Loucy (cell line): ENCODE measurements at regions not wholly inside any gene's neighbourhood (a gene's known extent, or its start where the extent isn't known, plus 50 kb on each side); places are given as distances from the start of the nearest gene placed in this dataset.
"Not testable (repeated sequence)": the region's sequence is repeated elsewhere in the genome, so short reads cannot be mapped to it uniquely, and the experiment has no call there.

Experiments
- H2AFZ ChIP-seq: fragments of 200-600 bp; sonication (generic); 2 replicates; pipeline ENCODE4 v1.6.0; 2016; ENCODE audit warnings: antibody characterized with exemption, mild to moderate bottlenecking, low read length, moderate library complexity
- H3F3A ChIP-seq: fragments of 200-600 bp; 2 replicates; pipeline ENCODE4 v1.6.0; 2016; ENCODE audit warnings: antibody characterized with exemption, low read depth, mild to moderate bottlenecking
- H3K27me3 ChIP-seq: fragments of 200-600 bp; sonication (generic); 2 replicates; pipeline ENCODE4 v1.6.1; 2014; ENCODE audit warnings: low read length, mild to moderate bottlenecking; ENCODE audit not compliant: insufficient read depth, poor library complexity, severe bottlenecking
- H3K36me3 ChIP-seq: fragments of 200-600 bp; sonication (generic); 2 replicates; pipeline ENCODE4 v1.6.1; 2016; ENCODE audit warnings: low read length; ENCODE audit not compliant: insufficient read depth
- H3K4me1 ChIP-seq: fragments of 200-600 bp; sonication (generic); 2 replicates; pipeline ENCODE4 v1.5.1; 2014; ENCODE audit warnings: low read length, mild to moderate bottlenecking; ENCODE audit not compliant: insufficient read depth, poor library complexity, severe bottlenecking
- H3K4me2 ChIP-seq: fragments of 200-600 bp; sonication (generic); 2 replicates; pipeline ENCODE4 v1.6.0; 2014; ENCODE audit warnings: antibody characterized with exemption, low read length, low read depth, mild to moderate bottlenecking; ENCODE audit not compliant: poor library complexity, severe bottlenecking
- H3K4me3 ChIP-seq: fragments of 200-600 bp; sonication (generic); 2 replicates; pipeline ENCODE4 v1.5.1; 2014; ENCODE audit warnings: low read length, mild to moderate bottlenecking, mixed read lengths; ENCODE audit not compliant: poor library complexity, severe bottlenecking
- H3K79me2 ChIP-seq: fragments of 200-600 bp; sonication (generic); 2 replicates; pipeline ENCODE4 v1.6.1; 2014; ENCODE audit warnings: low read length; ENCODE audit not compliant: insufficient read depth
- H3K9ac ChIP-seq: fragments of 200-600 bp; sonication (generic); 2 replicates; pipeline ENCODE4 v1.6.0; 2014; ENCODE audit warnings: mild to moderate bottlenecking, low read depth, low read length, moderate library complexity; ENCODE audit not compliant: poor library complexity, severe bottlenecking
- H3K9me2 ChIP-seq: fragments of 200-600 bp; sonication (generic); replicated peaks from 2 replicates; pipeline ENCODE4 v1.6.1; 2016; ENCODE audit warnings: low read depth, low read length, mixed read lengths
- H3K9me3 ChIP-seq: fragments of 200-600 bp; sonication (generic); 2 replicates; pipeline ENCODE4 v1.6.1; 2014; ENCODE audit warnings: mild to moderate bottlenecking, antibody characterized with exemption, low read length, low read depth; ENCODE audit not compliant: insufficient read depth
- H4K20me1 ChIP-seq: fragments of 200-600 bp; sonication (generic); 2 replicates; pipeline ENCODE4 v1.6.0; 2014; ENCODE audit warnings: antibody characterized with exemption, low read length, mild to moderate bottlenecking; ENCODE audit not compliant: insufficient read depth, poor library complexity, severe bottlenecking
- EZH2phosphoT487 ChIP-seq: fragments of 200-600 bp; IDR thresholded peaks from 2 replicates; pipeline ENCODE4 v1.6.1; 2018; ENCODE audit warnings: antibody characterized with exemption, mild to moderate bottlenecking, moderate library complexity, borderline replicate concordance
- TF ChIP-seq, protein P1 (sequence below): fragments of 200-600 bp; sonication (generic); conservative IDR thresholded peaks from 2 replicates; pipeline ENCODE4 v1.5.1; 2014; ENCODE audit warnings: mild to moderate bottlenecking, antibody characterized with exemption, low read length

DNA sequence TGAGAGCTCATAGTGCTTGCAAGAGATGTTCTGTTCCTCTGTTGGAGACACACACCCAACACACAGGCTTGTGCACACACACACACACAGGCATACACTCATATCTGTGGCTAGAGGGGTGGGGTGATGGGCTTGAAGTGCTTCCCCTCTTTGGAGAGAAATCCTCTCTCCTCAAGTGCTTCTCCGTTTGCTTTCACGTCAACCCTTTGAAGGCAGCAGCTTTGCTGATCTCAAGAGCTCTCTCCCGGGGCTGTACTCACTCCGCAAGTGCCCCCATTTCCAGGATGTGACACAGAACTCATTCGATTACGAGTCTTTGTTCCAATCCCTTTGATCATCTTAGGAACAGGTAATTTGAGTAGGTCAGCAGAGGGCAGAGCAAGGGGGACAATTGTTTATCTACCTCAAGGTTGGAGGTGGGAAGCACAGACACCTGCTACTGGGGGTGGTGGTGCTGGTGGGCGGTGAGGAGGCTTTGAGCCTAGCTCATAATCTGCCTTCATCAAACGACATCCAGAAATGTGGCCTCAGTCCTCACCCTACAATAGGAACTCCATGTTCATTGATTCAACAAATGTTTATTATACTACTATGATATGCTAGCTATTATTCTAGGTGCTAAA, 529.8 kb upstream of the CADM1 start:
- no peaks in the 10 kb centered on the region for H3K9me2 ChIP-seq
- H3F3A ChIP-seq: no peaks in the 10 kb centered on the region
- H3K9ac ChIP-seq: no peak overlapping the region
- H3K9me3 ChIP-seq: no peaks in the 10 kb centered on the region
- H3K79me2 ChIP-seq: no peaks in the 10 kb centered on the region
- no peak for TF ChIP-seq EZH2phosphoT487
- TF ChIP-seq, protein P1, sequence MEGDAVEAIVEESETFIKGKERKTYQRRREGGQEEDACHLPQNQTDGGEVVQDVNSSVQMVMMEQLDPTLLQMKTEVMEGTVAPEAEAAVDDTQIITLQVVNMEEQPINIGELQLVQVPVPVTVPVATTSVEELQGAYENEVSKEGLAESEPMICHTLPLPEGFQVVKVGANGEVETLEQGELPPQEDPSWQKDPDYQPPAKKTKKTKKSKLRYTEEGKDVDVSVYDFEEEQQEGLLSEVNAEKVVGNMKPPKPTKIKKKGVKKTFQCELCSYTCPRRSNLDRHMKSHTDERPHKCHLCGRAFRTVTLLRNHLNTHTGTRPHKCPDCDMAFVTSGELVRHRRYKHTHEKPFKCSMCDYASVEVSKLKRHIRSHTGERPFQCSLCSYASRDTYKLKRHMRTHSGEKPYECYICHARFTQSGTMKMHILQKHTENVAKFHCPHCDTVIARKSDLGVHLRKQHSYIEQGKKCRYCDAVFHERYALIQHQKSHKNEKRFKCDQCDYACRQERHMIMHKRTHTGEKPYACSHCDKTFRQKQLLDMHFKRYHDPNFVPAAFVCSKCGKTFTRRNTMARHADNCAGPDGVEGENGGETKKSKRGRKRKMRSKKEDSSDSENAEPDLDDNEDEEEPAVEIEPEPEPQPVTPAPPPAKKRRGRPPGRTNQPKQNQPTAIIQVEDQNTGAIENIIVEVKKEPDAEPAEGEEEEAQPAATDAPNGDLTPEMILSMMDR: no peak
- H3K4me3 ChIP-seq: no peak overlapping the region
- H3K36me3 ChIP-seq: no peaks in the 10 kb centered on the region
- H3K4me1 ChIP-seq: no peaks in the 10 kb centered on the region
- no peak overlapping the region for H2AFZ ChIP-seq
- H3K4me2 ChIP-seq: no peak overlapping the region
- no peaks in the 10 kb centered on the region for H3K27me3 ChIP-seq
- no peaks in the 10 kb centered on the region for H4K20me1 ChIP-seq

DNA sequence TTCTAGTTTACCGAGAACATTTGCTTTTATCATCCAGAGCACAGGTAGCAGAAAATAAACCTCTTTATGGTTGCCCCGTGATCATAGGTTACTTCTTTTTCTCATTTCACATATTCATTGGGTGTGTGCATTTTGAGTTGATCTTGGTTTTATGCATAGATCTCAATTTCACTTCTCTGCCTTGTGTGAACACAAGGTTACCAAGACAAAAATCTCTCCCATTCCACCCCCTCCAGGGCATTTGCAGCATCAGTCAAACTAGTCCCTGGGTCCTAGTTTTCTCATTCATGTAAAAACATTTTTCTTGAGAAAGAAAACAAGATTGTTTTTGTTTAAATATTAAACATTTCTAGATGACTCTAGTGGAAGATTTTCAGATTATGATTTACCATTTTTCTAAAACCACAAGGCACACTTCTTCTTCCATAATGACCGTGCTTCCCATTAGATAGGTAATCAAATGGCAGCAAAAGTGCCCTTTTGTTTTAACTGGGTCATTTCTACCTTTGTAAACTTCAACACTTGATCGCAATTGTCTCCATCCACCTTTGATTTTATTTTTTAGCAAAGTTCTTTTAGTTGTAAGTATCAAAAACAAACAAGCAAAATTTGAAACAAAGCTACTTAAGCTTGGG, 526.6 kb upstream of the CADM1 start:
- Histone ChIP-seq H3K9ac (no peak overlapping the region), H3K4me1 (no peaks in the 10 kb centered on the region), H3K4me2 (no peak overlapping the region), H3K36me3 (no peaks in the 10 kb centered on the region), H3K4me3 (no peak overlapping the region), H2AFZ (no peak overlapping the region), H3K9me3 (no peaks in the 10 kb centered on the region), H3K79me2 (no peaks in the 10 kb centered on the region), H3F3A (no peaks in the 10 kb centered on the region), H4K20me1 (no peaks in the 10 kb centered on the region), H3K27me3 (no peaks in the 10 kb centered on the region), H3K9me2 (no peaks in the 10 kb centered on the region)
- TF ChIP-seq EZH2phosphoT487: no peak
- TF ChIP-seq, protein P1: no peak

DNA sequence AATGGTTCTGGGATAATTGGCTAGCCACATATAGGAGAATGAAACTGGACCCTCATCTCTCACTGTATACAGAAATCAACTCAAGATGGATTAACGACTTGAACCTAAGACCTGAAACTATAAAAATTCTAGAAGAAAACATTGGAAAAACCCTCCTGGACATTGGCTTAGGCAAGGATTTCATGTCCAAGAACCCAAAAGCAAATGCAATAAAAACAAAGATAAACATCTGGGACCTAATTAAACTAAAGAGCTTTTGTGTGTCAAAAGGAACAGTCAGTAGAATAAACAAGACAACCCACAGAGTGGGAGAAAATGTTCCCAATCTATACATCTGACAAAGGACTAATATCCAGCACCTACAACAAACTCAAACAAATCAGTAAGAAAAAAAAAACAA, 524.3 kb upstream of the CADM1 start:
- not testable (repeated sequence) for H3K9me2 ChIP-seq, H2AFZ ChIP-seq, H3K27me3 ChIP-seq, H3K4me2 ChIP-seq, H3F3A ChIP-seq, H3K9me3 ChIP-seq, H3K36me3 ChIP-seq, H3K4me1 ChIP-seq, H3K4me3 ChIP-seq, H3K9ac ChIP-seq, H4K20me1 ChIP-seq, H3K79me2 ChIP-seq

DNA sequence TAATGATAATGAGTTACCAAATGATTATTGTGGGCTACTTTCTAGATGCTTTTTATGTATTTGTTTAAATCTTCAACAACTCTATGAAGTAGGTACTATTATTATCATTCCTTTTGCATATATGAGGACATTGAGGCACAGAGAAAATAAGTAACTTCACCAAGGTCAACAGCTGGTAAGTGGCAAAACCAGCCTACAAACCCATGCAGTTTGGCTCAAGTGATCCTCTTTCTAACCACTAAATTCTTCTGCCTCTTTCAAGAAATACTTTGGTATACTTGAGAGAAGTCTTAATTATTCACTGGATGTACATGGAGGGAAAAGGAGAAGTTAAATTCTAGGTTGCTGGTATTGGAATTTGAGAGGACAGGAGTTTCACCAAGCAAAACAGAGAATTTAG, 495.2 kb upstream of the CADM1 start:
- Histone ChIP-seq H3K9me3 (no peaks in the 10 kb centered on the region), H3K9ac (no peak overlapping the region), H3K27me3 (no peaks in the 10 kb centered on the region), H4K20me1 (no peaks in the 10 kb centered on the region), H3K4me1 (no peaks in the 10 kb centered on the region), H3F3A (no peaks in the 10 kb centered on the region), H3K36me3 (no peaks in the 10 kb centered on the region), H2AFZ (no peak overlapping the region), H3K9me2 (no peaks in the 10 kb centered on the region), H3K4me3 (no peak overlapping the region), H3K4me2 (no peak overlapping the region), H3K79me2 (no peaks in the 10 kb centered on the region)
- TF ChIP-seq, protein P1: no peak
- no peak for TF ChIP-seq EZH2phosphoT487
